Hepatocyte (in vitro differentiated cells): ENCODE measurements at regions not wholly inside any gene's neighbourhood (a gene's known extent, or its start where the extent isn't known, plus 50 kb on each side); places are given as distances from the start of the nearest gene placed in this dataset.

Source experiments
- EZH2 ChIP-seq: fragments of 200-600 bp; sonication (generic); IDR thresholded peaks from 2 replicates; pipeline ENCODE4 v1.6.1; 2016; ENCODE audit warnings: antibody characterized with exemption, mild to moderate bottlenecking, borderline replicate concordance
- EZH2phosphoT487 ChIP-seq: fragments of 200-600 bp; sonication (generic); IDR thresholded peaks from one replicate; pipeline ENCODE4 v1.6.1; 2018; ENCODE audit warnings: antibody characterized with exemption, mild to moderate bottlenecking, low read depth, moderate library complexity; ENCODE audit not compliant: unreplicated experiment, severe bottlenecking
- TF ChIP-seq, protein P1 (sequence below): fragments of 200-600 bp; sonication (generic); IDR thresholded peaks from 2 replicates; pipeline ENCODE4 v1.5.1; 2016; ENCODE audit warnings: antibody characterized with exemption, mild to moderate bottlenecking; ENCODE audit not compliant: poor library complexity

GRCh38 chr13:67538906-67539305, 308.8 kb upstream of the PCDH9 start:
- TF ChIP-seq, protein P1, sequence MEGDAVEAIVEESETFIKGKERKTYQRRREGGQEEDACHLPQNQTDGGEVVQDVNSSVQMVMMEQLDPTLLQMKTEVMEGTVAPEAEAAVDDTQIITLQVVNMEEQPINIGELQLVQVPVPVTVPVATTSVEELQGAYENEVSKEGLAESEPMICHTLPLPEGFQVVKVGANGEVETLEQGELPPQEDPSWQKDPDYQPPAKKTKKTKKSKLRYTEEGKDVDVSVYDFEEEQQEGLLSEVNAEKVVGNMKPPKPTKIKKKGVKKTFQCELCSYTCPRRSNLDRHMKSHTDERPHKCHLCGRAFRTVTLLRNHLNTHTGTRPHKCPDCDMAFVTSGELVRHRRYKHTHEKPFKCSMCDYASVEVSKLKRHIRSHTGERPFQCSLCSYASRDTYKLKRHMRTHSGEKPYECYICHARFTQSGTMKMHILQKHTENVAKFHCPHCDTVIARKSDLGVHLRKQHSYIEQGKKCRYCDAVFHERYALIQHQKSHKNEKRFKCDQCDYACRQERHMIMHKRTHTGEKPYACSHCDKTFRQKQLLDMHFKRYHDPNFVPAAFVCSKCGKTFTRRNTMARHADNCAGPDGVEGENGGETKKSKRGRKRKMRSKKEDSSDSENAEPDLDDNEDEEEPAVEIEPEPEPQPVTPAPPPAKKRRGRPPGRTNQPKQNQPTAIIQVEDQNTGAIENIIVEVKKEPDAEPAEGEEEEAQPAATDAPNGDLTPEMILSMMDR, result no peak
- TF ChIP-seq EZH2 (no peak), EZH2phosphoT487 (no peak)
